ENCODE measurements at regions not wholly inside any gene's neighbourhood (a gene's known extent, or its start where the extent isn't known, plus 50 kb on each side); places are given as distances from the start of the nearest gene placed in this dataset.

GRCh38 chr9:734831-735511 is 106.5 kb upstream of the DMRT1 start (continued):
- no peak for TF ChIP-seq ZNF83 (CRISPR knock-in tag; IDR thresholded peaks at IDR 0.05; ENCODE audit: borderline replicate concordance)
- no peak for TF ChIP-seq MTERF4 (CRISPR knock-in tag; IDR thresholded peaks at IDR 0.05)
- TF ChIP-seq, protein P1, sequence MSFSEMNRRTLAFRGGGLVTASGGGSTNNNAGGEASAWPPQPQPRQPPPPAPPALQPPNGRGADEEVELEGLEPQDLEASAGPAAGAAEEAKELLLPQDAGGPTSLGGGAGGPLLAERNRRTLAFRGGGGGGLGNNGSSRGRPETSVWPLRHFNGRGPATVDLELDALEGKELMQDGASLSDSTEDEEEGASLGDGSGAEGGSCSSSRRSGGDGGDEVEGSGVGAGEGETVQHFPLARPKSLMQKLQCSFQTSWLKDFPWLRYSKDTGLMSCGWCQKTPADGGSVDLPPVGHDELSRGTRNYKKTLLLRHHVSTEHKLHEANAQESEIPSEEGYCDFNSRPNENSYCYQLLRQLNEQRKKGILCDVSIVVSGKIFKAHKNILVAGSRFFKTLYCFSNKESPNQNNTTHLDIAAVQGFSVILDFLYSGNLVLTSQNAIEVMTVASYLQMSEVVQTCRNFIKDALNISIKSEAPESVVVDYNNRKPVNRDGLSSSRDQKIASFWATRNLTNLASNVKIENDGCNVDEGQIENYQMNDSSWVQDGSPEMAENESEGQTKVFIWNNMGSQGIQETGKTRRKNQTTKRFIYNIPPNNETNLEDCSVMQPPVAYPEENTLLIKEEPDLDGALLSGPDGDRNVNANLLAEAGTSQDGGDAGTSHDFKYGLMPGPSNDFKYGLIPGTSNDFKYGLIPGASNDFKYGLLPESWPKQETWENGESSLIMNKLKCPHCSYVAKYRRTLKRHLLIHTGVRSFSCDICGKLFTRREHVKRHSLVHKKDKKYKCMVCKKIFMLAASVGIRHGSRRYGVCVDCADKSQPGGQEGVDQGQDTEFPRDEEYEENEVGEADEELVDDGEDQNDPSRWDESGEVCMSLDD (CRISPR knock-in tag; IDR thresholded peaks at IDR 0.05; ENCODE audit: borderline replicate concordance) = no peak
- peak; percentile 21; the same call in 1 of the 2 replicates for TF ChIP-seq ZNF292 (CRISPR knock-in tag; IDR thresholded peaks at IDR 0.05; ENCODE audit: borderline replicate concordance, low read depth)
- no peak for TF ChIP-seq SOX13 (IDR thresholded peaks at IDR 0.05)
- peak in 1 of 2 experiments; percentile 64; a peak in 2 of 4 replicates for TF ChIP-seq SOX13 (CRISPR knock-in tag; conservative IDR thresholded peaks at IDR 0.05 in 1 of 2, IDR thresholded peaks at IDR 0.05 in 1 of 2)
- TF ChIP-seq CBX2 (IDR thresholded peaks at IDR 0.05; ENCODE audit: low read depth, low read length) = no peak
- TF ChIP-seq CBX2 (CRISPR knock-in tag; IDR thresholded peaks at IDR 0.05; ENCODE audit: low read depth) = no peak
- no peak for TF ChIP-seq DDIT3 (CRISPR knock-in tag; IDR thresholded peaks at IDR 0.05)
- no peak for TF ChIP-seq BRF2 (CRISPR knock-in tag; IDR thresholded peaks at IDR 0.05)
- no peak for TF ChIP-seq HOXA9 (CRISPR knock-in tag; IDR thresholded peaks at IDR 0.05; ENCODE audit: borderline replicate concordance)
- TF ChIP-seq ZNF337 (CRISPR knock-in tag; IDR thresholded peaks at IDR 0.05; ENCODE audit: borderline replicate concordance, low read depth) = no peak
- peak; percentile 97 for TF ChIP-seq RXRB (CRISPR knock-in tag; IDR thresholded peaks at IDR 0.05; ENCODE audit: borderline replicate concordance)
- TF ChIP-seq, protein P2, sequence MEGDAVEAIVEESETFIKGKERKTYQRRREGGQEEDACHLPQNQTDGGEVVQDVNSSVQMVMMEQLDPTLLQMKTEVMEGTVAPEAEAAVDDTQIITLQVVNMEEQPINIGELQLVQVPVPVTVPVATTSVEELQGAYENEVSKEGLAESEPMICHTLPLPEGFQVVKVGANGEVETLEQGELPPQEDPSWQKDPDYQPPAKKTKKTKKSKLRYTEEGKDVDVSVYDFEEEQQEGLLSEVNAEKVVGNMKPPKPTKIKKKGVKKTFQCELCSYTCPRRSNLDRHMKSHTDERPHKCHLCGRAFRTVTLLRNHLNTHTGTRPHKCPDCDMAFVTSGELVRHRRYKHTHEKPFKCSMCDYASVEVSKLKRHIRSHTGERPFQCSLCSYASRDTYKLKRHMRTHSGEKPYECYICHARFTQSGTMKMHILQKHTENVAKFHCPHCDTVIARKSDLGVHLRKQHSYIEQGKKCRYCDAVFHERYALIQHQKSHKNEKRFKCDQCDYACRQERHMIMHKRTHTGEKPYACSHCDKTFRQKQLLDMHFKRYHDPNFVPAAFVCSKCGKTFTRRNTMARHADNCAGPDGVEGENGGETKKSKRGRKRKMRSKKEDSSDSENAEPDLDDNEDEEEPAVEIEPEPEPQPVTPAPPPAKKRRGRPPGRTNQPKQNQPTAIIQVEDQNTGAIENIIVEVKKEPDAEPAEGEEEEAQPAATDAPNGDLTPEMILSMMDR (CRISPR knock-in tag; IDR thresholded peaks at IDR 0.05) = no peak
- peak; percentile 64; the same call in 1 of the 2 replicates for TF ChIP-seq FOXJ3 (CRISPR knock-in tag; IDR thresholded peaks at IDR 0.05; ENCODE audit: borderline replicate concordance)
- TF ChIP-seq, protein P3, sequence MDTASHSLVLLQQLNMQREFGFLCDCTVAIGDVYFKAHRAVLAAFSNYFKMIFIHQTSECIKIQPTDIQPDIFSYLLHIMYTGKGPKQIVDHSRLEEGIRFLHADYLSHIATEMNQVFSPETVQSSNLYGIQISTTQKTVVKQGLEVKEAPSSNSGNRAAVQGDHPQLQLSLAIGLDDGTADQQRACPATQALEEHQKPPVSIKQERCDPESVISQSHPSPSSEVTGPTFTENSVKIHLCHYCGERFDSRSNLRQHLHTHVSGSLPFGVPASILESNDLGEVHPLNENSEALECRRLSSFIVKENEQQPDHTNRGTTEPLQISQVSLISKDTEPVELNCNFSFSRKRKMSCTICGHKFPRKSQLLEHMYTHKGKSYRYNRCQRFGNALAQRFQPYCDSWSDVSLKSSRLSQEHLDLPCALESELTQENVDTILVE (CRISPR knock-in tag; IDR thresholded peaks at IDR 0.05) = no peak
- TF ChIP-seq, protein P4, sequence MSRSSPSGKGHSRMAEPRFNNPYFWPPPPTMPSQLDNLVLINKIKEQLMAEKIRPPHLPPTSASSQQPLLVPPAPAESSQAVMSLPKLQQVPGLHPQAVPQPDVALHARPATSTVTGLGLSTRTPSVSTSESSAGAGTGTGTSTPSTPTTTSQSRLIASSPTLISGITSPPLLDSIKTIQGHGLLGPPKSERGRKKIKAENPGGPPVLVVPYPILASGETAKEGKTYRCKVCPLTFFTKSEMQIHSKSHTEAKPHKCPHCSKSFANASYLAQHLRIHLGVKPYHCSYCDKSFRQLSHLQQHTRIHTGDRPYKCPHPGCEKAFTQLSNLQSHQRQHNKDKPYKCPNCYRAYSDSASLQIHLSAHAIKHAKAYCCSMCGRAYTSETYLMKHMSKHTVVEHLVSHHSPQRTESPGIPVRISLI (CRISPR knock-in tag; IDR thresholded peaks at IDR 0.05; ENCODE audit: borderline replicate concordance) = 0 out of 2 replicates have a peak, but pooled peaks have one; percentile 34
- no peak for TF ChIP-seq ZNF468 (CRISPR knock-in tag; IDR thresholded peaks at IDR 0.05)
- no peak for TF ChIP-seq ZEB1 (IDR thresholded peaks at IDR 0.05; ENCODE audit: insufficient replicate concordance, low read depth)

Data from HepG2 (cell line).